ENCODE measurements at regions not wholly inside any gene's neighbourhood (a gene's known extent, or its start where the extent isn't known, plus 50 kb on each side); places are given as distances from the start of the nearest gene placed in this dataset.
"Not testable (repeated sequence)": the region's sequence is repeated elsewhere in the genome, so short reads cannot be mapped to it uniquely, and the experiment has no call there.

DNA sequence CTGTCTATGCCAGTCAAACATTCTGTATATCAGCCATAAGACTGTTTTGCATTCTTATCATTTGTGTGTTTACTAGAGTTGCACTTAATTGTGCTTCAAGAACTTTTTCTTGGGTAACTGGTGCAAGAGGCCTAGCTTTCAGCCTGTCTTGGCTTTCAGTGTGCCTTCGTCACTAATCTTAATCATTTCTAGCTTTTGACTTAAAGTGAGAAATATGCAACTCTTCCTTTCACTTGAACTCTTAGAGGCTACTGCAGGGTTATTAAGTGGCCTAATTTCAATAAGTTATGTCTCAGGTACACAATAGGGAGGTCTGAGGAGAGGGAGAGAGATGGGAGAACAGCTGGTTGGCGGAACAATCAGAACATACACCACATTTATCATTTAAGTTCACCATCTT lies 62.1 kb upstream of the FAN1 start:
- not testable (repeated sequence) for DNase-seq (ENCODE audit: low read depth)

- DNase-seq (ENCODE audit: low read depth): not testable (repeated sequence)
Observed at GRCh38 chr15:30842798-30843472, 60.8 kb upstream of the FAN1 start.

DNA sequence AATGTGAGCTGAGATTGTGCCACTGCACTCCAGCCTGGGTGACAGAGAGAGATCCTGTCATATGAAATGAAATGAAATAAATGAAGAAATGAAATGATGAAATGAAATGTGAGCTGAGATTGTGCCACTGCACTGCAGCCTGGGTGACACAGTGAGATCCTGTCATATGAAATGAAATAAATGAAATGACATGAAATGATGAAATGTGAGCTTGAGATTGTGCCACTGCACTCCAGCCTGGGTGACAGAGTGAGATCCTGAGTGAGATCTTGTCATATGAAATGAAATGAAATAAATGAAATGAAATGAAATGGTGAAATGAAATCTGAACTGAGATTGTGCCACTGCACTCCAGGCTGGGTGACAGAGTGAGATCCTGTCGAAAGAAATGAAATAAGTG lies 58.2 kb upstream of the FAN1 start:
- DNase-seq (ENCODE audit: low read depth): not testable (repeated sequence)

Measured in M059J (cell line).